Retinal pigment epithelial cell (primary cell): ENCODE measurements at regions not wholly inside any gene's neighbourhood (a gene's known extent, or its start where the extent isn't known, plus 50 kb on each side); places are given as distances from the start of the nearest gene placed in this dataset.

Source experiments
- DNase-seq: peaks from one replicate; pipeline ENCODE4 v3.0.0-alpha.2; 2010; ENCODE audit warnings: low read depth
- H3K4me3 ChIP-seq: 2 replicates; pipeline ENCODE4 v1.5.1; 2011; ENCODE audit warnings: mild to moderate bottlenecking, low read length, control low read depth, moderate library complexity
- TF ChIP-seq, protein P1 (sequence below): conservative IDR thresholded peaks from 2 replicates; pipeline ENCODE4 v1.5.1; 2011; ENCODE audit warnings: low read depth, low read length, control low read depth, inconsistent platforms

DNA sequence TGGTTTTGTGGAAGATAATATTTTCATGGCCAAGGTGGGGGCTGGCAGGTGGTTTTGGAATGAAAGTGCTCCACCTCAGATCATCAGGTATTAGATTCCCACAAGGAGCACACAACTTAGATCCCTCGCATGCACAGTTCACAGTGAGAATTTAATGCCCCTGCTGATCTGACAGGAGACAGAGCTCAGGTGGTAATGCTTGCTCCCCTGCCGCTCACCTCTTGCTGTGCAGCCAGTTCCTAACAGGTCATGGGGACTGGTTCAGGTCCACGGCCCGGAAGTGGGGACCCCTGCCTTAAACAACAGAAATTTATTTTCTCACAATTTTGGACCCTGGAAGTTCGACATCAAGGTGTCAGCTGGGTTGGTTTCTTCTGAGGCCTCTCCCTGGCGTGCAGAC is 668.7 kb upstream of the ZNF608 start:
- no peak overlapping the region for H3K4me3 ChIP-seq
- TF ChIP-seq, protein P1, sequence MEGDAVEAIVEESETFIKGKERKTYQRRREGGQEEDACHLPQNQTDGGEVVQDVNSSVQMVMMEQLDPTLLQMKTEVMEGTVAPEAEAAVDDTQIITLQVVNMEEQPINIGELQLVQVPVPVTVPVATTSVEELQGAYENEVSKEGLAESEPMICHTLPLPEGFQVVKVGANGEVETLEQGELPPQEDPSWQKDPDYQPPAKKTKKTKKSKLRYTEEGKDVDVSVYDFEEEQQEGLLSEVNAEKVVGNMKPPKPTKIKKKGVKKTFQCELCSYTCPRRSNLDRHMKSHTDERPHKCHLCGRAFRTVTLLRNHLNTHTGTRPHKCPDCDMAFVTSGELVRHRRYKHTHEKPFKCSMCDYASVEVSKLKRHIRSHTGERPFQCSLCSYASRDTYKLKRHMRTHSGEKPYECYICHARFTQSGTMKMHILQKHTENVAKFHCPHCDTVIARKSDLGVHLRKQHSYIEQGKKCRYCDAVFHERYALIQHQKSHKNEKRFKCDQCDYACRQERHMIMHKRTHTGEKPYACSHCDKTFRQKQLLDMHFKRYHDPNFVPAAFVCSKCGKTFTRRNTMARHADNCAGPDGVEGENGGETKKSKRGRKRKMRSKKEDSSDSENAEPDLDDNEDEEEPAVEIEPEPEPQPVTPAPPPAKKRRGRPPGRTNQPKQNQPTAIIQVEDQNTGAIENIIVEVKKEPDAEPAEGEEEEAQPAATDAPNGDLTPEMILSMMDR = no peak
- DNase-seq = no peak

DNA sequence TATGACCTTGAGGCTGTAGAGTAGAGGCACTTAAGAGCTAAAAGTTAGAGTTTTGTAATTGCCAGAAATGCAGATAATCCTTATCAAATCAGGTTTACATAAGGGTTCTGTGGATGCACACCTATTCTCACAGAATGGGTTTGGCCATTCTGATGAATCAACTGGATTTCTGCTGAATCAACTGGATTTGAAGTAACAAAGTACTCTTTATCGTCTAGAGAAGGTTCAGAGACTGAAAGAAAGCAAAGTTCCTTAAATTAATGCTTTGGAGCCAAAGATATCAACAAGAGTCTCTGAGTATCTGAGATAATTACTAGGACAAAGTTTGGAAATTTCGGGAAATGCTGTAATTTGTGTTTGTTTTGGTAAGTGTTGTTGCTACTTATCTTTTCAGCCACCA is 669.6 kb upstream of the ZNF608 start:
- DNase-seq = no peak
- TF ChIP-seq, protein P1 = no peak
- H3K4me3 ChIP-seq = no peak overlapping the region

DNA sequence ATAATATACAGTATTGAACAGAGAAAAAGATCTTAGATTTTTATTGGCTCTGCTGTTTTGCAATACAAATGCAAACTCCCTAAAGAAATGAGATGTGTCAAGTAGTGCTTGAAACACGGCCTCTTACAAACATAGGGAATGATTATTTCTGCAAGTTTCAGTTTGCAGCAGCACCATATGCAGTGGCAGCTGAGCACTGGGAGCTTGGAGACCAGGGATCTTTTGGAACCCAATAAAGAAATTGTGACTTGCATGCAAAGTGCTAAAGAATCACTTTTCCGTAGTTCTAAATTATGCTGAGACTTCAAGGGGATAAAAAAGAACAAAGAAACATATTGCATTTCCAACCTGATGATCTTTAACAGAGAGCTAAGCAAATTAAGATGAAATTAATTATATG is 674.6 kb upstream of the ZNF608 start:
- no peak overlapping the region for H3K4me3 ChIP-seq
- DNase-seq = no peak
- TF ChIP-seq, protein P1 = no peak

DNA sequence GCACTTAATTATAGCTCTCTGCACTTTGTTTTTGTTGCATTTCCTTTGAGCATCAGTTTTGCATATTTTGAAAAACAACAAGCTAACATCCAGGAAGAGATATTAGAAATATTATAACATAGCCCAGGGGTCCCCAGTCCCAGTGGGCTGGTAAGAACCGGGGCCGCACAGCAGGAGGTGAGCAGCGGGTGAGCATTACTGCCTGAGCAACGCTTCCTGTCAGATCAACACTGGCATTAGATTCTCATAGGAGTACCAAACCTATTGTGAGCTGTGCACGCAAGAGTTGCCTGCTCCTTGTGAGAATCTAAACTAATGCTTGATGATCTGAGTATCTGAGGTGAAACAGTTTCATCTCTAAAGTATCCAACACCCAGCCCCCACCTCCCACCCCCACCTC is 675.9 kb upstream of the ZNF608 start:
- TF ChIP-seq, protein P1 = no peak
- DNase-seq = no peak
- H3K4me3 ChIP-seq = no peak overlapping the region

DNA sequence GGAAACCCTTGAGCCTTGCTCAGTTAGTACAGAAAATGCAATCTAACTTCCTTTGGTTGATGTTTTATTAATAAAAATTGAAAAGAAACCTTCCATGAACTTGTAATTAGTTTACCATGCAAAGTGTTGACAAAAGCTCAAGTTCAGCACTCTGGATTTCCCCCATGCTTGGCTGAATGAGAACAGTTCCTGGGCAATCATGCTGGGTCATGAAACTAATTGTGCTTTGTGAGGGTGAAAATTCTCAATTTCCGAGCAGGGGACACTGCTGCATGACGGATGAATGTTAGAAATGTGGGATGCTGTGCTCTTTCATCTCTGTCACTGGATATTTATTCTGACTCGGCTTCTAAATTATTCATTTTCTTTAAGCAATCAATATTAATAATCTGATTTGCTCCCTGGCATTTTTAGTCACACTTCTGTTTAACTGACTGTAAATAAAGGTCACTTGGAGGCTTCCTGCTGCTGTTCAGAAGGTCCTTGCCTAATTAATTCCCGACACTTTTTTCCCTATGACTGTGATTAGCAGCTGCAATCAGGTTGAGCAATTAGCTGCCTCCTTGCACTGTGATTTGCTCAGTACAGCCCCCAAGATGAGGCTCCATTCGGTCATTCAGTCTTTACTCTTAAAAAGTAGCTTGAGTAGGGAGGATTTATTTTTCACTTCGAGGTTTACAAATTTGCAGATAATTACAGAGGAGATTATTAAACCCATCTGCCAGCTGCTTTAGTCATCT is 678.1 kb upstream of the ZNF608 start:
- TF ChIP-seq, protein P1 = no peak
- DNase-seq = no peak
- no peak overlapping the region for H3K4me3 ChIP-seq

DNA sequence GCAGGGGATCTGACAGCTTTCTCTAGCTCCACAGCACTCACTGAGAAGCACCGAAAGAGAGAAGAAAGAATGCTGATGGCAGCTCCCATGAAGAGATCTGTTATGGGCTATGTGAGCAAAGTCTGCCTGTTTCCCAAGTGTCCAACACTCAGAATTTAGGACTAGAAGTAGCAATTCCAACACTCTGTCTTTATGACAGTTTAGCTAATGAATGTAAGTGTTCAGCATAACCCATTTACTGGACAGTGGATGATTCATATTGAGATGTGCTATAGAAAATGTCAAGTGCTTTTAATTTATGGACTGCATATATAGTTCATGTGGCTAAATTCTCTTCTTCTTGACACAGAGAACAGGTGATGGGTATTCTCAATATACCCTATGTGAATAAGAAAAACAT is 683.1 kb upstream of the ZNF608 start:
- TF ChIP-seq, protein P1 = no peak
- no peak overlapping the region for H3K4me3 ChIP-seq
- DNase-seq = no peak

DNA sequence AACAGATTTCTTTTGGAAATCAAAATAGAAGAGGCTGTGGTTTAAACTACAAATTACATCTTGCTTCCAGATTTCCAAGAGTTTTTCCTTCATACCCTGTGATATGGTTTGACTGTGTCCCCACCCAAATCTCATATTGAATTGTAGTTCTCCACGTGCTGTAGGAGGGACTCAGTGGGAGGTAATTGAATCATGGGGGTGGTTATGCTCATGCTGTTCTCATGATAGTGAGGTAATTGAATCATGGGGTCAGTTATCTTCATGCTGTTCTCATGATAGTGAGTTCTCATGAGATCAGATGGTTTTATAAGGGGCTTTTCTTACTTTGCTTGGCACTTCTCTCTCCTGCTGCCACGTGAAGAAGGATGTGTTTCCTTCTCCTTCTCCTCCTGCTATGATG is 687.0 kb upstream of the ZNF608 start:
- TF ChIP-seq, protein P1 = no peak
- no peak for DNase-seq
- no peak overlapping the region for H3K4me3 ChIP-seq
